NOMO-1 treated with dmso at 0.1 percent for 144 hours (cell line): ENCODE measurements at regions not wholly inside any gene's neighbourhood (a gene's known extent, or its start where the extent isn't known, plus 50 kb on each side); places are given as distances from the start of the nearest gene placed in this dataset.

Source experiments
- DNase-seq: peaks from one replicate; lab custom pipeline; 2025; ENCODE audit not compliant: unreplicated experiment; lab: John Stamatoyannopoulos, UW

DNA sequence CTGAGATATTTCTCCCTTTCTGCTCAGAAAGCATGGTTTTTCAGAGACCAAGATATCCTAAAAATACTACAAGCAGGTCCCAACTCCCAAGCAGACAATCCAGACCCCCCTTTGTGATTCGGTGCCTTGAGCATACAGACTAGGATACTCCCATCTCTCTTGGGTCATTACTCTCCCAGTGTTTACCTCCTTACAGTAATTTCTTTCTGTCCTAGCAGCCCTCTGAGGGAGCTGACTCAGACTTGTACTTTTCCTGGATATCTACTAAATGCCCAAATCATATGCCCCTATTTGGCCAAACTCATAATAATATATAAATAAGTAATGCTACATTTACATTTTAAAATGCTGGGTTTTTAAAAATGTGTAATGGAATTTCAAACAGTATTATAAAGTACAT lies 355.6 kb downstream of the LRIG3 start:
- no peak for DNase-seq

DNA sequence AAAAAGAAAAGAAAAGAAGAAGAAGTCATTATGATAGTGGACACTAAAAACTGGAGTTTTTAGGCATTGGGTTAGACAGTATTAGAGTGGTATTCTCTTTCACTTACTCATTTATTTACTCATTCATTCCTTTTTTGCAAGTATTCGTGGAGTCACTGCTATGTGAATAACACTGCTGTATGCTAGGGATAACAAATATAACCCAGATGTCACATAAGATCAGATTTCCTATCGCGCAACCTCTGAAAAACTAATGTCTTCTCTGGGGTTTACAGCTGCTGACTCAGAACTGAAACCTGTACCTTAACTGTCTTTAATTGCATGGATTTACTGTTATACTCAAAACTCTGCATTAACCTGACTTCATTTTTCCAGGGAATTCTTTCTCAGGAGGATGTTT lies 353.7 kb downstream of the LRIG3 start:
- DNase-seq: no peak

DNA sequence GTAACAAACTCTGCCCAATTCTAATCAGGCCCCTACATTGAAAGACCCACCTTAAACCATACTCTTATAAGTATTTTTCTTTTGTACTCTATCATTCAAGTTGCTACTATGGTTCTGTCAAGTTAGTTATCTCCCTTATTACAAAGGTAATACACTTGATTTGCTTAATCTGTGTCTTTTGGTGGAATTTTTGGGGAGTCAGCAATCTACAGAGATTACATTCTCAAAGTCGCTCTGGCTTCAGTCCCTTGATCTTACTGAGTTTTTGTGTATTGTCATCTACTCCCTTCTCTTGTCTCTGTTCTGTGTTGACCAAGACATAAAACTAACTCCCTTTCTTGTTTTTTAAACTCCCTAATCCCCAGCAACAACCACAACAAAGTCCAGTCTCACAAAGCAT lies 353.1 kb downstream of the LRIG3 start:
- no peak for DNase-seq

DNA sequence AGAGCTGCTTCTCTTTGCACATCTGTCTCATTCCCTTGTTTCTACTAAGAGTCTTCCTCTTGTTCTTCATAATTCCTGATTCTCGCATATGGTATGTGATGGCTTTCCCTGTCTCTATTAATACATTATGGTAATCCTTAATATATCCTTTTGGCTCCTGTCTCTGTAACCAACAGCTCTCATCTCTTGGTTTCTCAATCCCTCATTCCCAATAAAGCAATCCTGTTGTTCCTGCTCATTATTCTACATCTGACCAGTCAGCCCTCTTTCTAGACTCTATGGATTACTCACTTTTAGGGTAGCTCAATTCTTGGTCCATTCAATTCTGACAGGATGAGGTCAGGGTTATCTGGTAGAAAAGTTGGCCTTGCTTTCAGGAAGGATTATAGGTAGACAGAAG lies 349.9 kb downstream of the LRIG3 start:
- no peak for DNase-seq

DNA sequence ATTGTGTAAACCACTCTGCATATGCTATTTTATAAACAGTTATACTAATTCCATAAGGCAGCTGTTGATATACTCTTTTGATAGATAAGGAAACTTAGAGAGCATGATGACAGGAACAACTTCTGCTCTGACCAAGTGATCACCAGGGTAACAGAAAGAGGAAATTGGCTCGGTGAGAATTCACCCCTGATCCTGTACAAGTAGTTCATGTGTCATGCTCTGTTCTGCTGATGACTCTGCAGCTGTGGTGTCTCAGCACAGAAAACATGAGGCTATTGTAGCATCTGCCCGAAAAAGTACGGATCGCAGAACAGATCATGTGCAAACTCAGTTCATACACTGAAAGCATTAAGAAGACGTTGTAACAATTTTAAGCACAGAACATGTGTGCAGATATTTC lies 345.0 kb downstream of the LRIG3 start:
- no peak for DNase-seq

DNA sequence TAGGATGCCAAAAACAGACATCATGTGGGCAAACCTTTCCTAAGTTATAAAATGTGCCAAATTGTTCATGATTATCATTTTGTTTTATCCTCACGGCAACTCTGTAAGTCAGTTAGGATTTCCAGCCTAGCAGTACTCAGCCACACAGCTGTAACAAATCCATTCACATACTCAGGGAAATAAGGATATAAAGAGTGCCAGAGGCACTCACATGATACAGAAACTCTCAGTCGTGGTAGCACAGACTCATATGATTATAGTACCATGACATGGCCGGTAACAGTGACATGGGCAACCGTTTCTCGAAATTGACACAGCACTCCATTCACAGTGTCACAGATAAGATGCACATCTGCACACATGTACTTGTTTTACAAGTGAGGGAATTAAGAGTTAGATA lies 344.2 kb downstream of the LRIG3 start:
- DNase-seq: no peak

DNA sequence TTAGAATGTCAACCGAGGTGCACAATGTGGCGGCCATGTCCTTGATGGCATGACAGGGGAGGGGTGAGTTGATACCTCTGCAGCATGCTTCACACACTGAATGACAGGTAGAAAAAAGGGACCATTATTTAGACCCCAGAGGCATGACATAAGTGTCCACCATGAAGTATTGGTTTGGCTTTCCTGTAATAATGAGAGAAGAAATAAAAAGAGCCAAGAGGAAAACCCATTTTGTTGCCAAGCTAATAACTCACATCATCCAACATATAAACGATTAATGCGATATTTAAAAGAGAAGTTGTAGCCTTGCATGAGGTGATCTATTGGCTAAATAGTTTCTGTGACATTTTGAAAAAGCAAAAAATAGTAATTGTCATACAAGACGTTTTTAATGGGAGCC lies 343.4 kb downstream of the LRIG3 start:
- no peak for DNase-seq

DNA sequence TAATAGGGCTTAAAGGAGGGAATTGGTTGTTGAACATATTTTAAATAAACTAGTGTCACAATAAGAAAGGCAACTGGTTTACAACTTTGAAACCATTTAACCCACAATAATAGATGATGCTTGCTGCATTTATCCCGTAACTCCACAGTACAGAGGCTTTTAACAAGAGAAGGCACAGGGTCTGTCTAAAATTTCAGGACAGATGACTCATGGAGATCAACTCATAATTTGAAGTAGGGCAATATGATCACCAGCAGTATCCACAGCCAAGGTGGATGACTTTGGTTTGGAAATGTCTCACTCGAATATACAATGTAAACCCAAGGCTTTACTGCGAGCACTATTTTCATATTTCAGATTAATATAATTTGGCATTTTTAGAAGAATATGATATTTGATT lies 340.2 kb downstream of the LRIG3 start:
- no peak for DNase-seq

DNA sequence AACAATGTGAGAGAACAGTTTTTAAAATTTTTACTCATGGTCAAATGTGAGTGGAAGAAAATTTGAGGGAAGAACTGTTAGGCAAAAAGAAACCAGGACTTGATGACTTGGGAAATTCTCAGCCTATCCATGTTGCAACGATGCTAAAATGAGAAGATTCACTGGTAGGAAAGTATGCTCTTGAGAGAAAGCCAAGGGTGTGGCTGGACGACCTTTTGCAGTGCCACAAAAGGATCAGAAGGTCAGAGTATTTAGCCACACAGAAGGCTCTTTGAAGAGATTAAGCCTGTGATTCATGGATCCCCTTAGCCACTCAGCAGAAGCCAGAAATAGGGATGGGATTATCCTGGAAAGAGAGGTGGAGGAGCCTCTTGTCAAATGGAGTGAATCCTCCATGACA lies 336.8 kb downstream of the LRIG3 start:
- no peak for DNase-seq

DNA sequence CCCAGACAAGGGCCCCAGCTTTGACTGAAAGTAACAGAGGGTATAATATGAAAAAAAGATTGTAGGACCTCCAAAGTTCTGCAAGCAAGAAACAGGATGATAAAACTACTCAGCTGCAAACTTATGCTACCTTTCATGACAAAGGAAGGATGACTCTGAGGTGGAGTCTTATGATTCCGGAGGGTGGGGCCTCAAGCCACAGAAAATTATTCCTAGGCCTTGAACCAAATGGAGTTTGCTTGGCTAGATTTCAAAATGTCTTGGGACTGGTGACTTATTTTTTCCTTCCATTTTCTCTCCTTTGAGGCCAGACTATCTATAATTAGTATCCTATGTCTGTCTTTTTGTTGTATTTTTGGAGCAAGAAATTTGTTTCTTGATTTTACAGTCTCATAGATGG lies 336.4 kb downstream of the LRIG3 start:
- no peak for DNase-seq

DNA sequence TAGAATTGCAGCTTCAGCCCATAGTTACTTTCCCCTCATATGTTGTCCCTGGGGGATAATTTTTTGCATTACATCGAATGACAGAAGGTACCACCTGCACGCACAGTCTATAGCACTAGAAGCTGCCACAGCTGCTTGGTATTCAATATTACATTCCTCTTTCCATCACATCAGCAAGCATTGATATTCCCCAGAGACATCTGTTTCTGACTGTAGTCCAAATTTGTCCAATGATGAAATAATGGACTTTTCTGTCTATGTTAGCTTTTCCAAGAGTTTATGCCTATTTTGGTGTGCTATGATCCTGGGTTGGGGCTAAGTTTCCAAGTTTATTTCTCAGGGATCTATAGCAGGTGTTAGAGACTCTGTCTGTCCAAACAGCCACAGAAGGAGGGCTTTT lies 335.4 kb downstream of the LRIG3 start:
- DNase-seq: no peak

DNA sequence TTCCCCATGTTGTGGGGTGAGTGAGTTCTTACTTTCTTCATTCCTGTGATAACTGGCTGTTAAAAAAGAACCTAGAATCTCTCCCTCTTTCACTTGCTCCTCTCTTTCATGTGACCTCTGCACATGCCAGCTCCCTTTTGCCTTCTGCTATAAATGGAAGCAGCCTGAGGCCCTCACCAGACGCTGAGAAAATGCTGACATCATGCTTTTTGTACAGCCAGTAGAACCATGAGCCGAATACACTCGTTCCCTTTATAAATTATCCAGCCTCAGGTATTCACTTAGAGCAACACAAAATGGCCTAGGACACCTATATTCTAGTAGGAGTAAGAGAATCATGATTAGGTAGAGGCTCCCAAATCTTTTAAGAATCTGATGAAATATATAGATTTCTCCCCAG lies 333.5 kb downstream of the LRIG3 start:
- DNase-seq: no peak

DNA sequence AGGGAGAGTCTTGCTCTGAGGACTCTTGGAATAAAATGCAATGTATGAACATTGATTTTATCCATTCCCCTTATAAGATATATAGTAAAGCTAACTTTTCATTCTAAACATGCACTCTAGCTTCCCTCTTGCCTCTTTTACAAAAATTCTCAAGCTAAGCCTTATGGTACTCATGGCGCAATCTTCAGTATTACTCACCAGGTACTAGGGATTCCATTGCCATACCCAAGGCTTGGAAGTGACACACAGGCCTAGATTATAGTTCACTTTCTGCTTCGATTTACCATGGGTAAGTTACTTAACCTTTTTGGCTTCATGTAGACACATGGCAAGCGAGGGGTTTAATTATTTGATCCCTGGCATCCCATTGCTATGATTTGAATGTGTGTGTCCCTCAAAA lies 331.5 kb downstream of the LRIG3 start:
- no peak for DNase-seq

DNA sequence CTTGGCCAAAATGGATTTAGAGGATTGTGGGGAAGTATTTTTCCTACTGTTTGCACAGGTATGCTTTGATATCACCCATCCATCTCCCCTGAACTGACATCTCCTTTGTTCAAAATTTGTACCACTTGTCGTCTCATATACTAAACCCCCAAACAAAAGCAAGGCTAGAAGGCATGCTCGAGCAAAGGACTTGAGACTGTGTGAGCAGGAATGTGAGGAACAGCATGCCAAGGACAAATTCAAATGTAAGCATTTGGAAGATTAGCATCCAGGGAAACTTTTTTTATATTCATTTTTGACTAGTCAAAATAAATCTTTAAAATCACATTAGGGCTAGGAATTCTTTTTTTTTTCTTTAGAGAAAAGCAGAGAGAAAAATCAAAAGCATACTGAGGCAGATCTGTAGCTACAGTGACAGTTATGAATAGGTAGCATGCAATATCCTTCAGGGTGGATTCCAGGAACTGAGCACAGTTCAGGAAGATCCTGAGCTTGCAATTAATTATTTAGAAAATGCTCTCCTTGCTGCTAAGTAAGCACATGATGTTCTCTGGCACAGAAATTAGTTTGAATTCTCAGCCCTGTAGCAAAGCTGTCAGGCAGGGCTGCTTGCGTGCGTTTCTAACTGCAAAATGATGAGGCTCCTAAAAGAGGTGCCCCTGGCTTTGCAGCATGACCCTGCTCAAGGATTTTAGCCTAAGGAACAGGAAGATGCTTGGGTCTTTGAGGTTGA lies 327.7 kb downstream of the LRIG3 start:
- DNase-seq: no peak

DNA sequence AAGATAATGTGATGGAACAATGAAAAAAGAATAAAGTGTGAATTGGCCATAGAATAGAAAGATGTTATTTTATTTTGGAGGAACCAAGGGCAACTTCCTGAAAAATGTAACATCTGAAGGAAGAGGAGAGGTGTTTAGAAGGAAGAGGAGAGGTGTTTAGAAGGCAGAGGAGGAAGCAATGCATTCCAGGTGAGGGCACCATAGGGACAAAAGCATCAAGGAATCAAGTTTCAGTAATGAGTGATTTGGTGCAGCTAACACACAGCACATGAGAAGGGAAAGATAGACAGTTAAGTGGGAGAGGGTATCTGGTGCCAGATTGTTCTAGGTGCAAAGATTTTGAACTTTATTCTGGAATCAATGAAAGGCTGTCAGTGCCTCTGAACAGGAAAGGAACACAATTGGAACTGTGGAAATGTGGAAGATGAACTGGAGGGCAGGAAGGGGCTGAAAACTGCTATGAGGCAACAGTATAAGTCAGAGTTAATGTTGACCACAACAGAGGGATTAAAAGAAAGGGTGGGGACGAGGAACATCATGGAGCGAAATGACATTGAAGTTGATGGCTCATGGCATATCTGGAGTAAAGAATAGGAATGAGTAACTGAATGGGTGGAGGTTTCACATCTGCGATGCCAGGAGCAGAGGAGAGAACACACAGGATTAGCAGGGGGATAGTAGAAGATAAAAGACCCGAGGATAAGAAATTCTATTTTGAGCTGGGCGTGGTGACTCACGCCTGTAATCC lies 326.6 kb downstream of the LRIG3 start:
- DNase-seq: no peak

DNA sequence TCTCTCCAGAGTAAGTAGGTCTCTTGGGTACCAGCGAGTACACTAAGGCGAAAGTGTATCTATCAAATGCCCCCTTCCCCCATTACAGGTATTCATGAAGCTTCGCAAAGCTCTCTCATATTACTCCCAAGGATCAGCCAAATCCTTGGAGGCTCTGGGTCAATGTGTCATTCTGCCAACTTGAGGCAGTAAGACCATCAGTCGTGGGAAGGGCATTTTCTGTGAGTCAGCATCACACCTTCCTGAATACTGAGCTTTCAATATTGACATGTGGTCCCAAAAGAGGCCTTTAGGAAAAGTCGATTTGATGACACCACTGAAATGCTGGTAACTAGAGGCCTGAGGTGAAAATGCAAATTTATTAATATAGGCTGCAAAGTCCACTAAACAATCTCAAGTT lies 323.9 kb downstream of the LRIG3 start:
- no peak for DNase-seq

DNA sequence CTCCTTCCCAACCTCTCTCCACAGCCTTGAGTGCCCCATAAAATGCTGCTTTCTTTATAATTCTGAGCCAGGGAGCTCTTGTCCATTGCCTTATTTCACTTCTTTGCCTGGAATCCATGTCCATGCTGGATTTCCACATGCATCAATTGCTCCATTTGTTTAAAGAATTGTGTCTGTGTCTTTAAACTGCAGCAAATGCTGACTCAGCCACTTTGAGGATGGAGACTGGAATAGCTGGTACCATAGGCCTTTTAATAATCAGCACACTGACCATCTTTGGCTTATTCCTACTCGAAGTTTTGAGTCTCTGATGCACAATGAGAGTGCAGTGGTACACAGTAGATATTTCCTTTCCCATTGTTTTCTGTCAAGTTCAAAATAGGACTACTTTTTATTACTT lies 318.8 kb downstream of the LRIG3 start:
- DNase-seq: no peak

DNA sequence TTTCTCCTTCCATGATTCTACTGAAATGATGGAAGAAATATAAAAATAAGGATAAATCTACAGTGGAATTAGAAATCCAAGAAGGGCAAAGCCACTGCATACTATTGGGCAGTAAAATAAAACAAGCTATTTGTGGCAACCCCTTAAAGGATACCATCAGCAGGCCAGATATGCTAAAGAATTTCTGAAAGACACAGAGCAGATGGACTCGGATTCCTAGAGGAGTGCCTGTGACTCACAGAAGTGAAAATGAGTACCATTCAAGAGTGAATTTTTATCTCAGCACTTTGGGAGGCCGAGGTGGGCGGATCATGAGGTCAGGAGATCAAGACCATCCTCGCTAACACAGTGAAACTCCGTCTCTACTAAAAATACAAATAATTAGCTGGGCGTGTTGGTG lies 318.1 kb downstream of the LRIG3 start:
- no peak for DNase-seq

DNA sequence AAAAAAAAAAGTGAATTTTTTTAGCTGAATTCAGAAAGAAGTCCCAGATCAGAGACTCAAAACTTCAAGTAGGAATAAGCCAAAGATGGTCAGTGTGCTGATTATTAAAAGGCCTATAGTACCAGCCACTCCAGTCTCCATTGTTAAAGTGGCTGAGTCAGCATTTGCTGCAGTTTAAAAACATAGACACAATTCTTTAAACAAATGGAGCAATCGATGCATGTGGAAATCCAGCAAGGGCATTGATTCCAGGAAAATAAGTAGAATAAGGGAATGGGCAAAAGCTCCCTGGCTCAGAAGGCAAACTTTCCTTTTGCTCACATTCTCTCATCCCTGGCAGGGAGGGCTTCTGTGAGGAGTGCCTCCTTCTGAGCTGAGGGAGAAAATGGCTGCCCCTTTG lies 317.6 kb downstream of the LRIG3 start:
- DNase-seq: no peak

DNA sequence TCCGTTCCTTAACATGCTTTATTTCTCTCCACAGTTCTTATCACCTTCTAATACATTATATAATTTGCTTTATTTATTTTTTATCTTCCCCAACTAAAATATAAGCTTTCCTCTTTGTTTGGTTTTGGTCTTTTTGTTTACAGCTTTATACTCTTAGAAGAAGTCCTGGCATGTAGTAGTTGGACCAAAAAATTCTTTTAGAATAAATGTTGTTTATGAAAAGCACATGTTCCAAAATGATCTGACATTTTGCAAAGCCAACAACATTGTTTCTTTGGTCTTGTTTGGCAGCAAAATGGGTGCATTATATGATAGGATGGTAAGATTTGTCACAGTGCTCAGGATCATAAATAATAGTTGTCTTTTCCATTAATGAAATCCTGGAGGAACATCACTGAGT lies 312.5 kb downstream of the LRIG3 start:
- no peak for DNase-seq

DNA sequence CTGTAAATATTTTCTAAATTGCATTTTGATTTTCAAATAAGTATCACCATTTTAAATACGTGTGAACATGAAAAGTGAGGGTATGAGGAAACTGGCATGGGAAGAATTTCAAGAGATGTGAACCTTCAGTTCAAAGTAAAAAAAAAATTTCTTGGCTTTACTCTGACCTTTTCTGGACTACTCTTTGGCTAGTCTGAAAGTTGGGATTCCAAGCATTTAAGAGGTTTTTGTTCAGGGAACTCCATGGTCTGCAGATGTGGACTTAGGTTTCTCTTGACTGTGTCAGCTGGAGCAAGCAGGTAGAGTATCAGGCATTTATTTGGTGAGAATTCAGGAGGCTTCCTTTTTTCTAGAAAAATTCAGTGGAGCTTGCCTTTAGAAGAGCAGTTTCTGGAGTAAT lies 311.6 kb downstream of the LRIG3 start:
- no peak for DNase-seq

DNA sequence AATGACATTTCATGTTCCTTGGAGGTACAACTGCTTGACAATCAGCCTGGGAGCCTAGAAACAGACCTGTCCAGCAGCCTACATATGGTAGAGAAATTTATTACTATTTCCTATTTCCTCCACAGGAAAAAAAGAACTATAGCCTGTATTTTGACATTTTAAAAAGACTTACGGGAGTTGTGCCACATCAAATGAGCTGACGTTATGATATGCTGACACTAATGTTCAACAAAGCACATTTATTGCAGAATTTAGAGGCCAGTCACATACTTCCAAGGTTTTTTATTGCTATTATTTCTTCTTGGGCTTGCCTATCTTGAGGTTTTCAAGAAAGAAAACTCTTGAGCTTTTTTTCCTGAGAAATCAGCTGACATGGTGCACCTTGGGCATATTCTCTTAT lies 305.3 kb downstream of the LRIG3 start:
- no peak for DNase-seq

DNA sequence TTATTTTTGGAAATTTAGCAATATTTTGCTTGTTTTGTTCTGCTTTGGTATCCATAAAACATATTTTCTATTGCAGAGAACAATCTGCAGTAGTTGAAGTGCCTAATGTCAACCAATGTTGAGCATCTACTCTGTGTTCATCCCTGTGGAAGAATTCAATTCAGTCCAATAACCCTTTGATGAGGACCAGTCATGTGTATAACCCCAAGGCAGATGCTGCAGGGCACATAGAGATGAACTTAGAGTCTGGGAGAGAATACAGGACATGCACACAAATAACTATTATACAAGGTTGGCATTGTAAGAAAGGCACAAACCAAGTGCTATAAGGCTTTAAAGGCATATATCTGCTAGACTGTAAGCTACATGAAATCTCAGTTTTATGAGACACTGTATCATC lies 304.7 kb downstream of the LRIG3 start:
- DNase-seq: no peak
